GM12864 (cell line): ENCODE measurements at regions not wholly inside any gene's neighbourhood (a gene's known extent, or its start where the extent isn't known, plus 50 kb on each side); places are given as distances from the start of the nearest gene placed in this dataset.

Source experiments
- DNase-seq: peaks from one replicate; pipeline ENCODE4 v3.0.0-alpha.2; 2011; ENCODE audit warnings: low read depth
- H3K4me3 ChIP-seq: 2 replicates; pipeline ENCODE4 v1.5.1; 2011; ENCODE audit warnings: mild to moderate bottlenecking, low read depth, low read length, control low read depth
- CTCF ChIP-seq: IDR thresholded peaks from 2 replicates; pipeline ENCODE4 v1.5.1; 2011; ENCODE audit warnings: low read depth, mild to moderate bottlenecking, moderate library complexity, low read length, control low read depth, inconsistent platforms; ENCODE audit errors: missing control alignments

DNA sequence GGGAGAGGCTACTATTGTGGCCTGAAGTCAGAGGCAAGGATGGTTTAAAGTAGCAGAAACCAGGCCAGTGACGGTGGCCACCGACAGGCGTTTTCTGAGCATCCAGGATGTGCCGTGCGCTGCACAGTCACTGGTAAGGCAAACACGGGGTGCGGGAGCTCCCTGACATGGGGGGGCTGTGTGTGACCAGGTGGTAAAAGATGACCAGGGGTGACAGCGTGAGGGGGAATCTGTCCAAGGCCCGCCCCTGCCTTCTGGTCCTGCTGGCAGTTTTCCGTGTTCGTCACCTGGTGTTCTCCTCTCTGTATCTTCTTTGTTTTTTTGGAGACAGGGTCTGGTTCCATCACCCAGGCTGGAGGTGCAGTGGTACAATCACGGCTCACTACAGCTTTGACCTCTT, 167.4 kb downstream of the ICE1 start:
- no peak for TF ChIP-seq CTCF
- no peak overlapping the region for H3K4me3 ChIP-seq
- DNase-seq, result no peak

DNA sequence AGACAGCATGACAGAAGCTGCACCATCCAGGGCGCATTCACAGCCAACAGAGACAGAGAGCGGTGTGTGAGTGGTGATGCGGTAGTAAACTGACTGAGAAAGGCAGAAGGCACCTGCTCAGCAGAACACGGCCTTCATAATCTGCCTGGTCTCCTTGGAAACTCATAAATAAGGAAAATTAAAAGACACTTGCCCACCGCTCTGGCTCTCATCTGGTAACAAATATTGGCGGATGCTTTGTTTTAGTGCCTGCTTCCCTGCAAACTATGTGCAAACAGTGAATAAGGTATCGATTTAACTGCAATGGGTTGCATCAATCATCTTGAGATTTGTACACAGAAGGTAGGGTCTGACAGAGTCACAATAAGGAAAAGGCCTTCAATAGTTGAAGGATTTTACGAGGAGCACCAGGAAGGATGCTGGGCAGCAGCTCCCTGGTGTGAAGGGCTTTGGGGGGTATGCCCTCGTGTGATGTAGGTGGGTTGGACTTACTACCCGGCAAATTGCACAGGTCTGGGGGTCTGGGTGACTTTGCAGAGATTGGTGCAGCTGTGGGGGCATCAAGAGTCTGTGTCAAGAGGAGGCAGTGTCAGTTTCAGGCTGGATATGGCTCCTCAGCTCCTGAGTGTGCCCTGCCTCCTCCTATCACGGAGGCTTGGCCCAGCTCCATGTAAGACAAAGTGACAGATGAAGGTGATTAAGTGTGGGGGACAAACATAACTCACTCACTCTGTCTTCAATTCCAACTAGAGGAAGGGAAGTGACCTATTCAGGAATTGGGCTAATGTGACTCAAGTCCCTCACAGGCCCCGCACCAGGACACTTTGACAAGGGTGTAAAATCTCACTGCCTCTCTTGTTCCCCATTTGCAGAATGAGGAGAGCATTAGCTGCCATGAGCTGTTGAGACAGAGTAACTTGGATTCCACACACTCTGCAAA, 166.7 kb downstream of the ICE1 start:
- TF ChIP-seq CTCF, result no peak
- H3K4me3 ChIP-seq, result no peak overlapping the region
- no peak for DNase-seq

DNA sequence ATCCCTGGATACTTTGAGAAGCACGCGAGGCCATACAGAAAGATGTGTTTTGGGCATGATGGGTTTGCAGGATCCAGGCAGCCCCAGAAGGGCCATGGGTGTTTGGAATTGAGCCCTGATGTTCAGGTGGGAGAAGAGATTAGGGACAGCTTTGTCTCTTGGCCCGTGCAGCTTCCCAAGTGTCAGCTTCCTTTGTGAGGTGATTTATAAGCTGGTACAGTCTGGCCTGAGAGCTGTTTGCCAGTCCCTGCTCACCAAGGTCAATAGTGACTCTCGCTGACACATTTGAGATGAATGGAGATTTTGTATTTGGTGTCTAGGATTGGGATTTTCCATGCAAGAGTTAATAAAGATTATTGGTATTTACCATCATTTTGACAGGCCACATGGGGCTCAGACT, 165.9 kb downstream of the ICE1 start:
- no peak for DNase-seq
- H3K4me3 ChIP-seq, result no peak overlapping the region
- TF ChIP-seq CTCF, result no peak

GRCh38 chr5:5587474-5587873, 165.0 kb downstream of the ICE1 start:
- DNase-seq, result no peak
- TF ChIP-seq CTCF, result no peak
- H3K4me3 ChIP-seq, result no peak overlapping the region

GRCh38 chr5:5586721-5587120, 164.2 kb downstream of the ICE1 start:
- no peak overlapping the region for H3K4me3 ChIP-seq
- no peak for DNase-seq
- no peak for TF ChIP-seq CTCF

DNA sequence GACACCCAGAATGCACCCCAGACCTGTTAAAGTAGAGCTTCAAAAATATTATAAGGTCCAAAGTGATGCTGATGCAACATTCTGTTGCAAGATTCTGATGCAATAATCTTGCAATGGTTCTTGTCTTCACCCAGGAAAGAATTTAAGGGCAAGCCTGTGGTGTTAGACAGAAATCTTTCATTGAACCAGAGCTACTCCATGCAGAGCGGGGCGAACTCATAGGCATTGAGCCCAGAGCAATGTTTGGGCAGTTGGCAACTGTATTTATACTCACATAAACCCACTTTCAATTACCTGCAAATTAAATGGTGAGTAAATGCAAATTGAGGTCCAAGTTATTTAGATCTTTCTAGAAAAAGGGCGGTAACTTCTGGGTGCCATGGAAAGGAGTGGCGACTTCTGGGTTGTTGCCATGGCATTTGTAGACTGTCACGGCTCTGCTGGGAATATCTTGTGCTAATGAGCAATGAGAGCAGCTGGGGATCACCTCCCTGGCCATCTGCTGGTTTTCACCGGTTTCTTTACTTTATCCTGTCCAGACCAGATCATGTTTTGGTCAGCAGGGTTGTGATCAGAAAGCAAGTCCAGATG, 163.4 kb downstream of the ICE1 start:
- no peak overlapping the region for H3K4me3 ChIP-seq
- DNase-seq, result no peak
- TF ChIP-seq CTCF, result no peak

GRCh38 chr5:5584751-5585150, 162.3 kb downstream of the ICE1 start:
- no peak for DNase-seq
- TF ChIP-seq CTCF, result no peak
- no peak overlapping the region for H3K4me3 ChIP-seq
